ENCODE measurements at regions not wholly inside any gene's neighbourhood (a gene's known extent, or its start where the extent isn't known, plus 50 kb on each side); places are given as distances from the start of the nearest gene placed in this dataset.

- no peak for DNase-seq (ENCODE audit: low spot score in 2 of 2, unreplicated experiment in 2 of 2)
- Mint-ChIP-seq H3K27me3 (ENCODE audit: low read depth) (no peaks in the 10 kb centered on the region), H3K9me3 (no peaks in the 10 kb centered on the region), H3K27ac (no peak overlapping the region), H3K4me3 (no peak overlapping the region), H3K4me1 (no peaks in the 10 kb centered on the region), H3K36me3 (no peaks in the 10 kb centered on the region)
- TF ChIP-seq, protein P1, sequence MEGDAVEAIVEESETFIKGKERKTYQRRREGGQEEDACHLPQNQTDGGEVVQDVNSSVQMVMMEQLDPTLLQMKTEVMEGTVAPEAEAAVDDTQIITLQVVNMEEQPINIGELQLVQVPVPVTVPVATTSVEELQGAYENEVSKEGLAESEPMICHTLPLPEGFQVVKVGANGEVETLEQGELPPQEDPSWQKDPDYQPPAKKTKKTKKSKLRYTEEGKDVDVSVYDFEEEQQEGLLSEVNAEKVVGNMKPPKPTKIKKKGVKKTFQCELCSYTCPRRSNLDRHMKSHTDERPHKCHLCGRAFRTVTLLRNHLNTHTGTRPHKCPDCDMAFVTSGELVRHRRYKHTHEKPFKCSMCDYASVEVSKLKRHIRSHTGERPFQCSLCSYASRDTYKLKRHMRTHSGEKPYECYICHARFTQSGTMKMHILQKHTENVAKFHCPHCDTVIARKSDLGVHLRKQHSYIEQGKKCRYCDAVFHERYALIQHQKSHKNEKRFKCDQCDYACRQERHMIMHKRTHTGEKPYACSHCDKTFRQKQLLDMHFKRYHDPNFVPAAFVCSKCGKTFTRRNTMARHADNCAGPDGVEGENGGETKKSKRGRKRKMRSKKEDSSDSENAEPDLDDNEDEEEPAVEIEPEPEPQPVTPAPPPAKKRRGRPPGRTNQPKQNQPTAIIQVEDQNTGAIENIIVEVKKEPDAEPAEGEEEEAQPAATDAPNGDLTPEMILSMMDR (IDR thresholded peaks at IDR 0.05; ENCODE audit: unreplicated experiment), result no peak
Measured at GRCh38 chr9:23412046-23412445, 414.0 kb downstream of the ELAVL2 start.

- H3K27me3 Mint-ChIP-seq (ENCODE audit: low read depth), result no peaks in the 10 kb centered on the region
- H3K9me3 Mint-ChIP-seq, result no peaks in the 10 kb centered on the region
- H3K27ac Mint-ChIP-seq, result no peak overlapping the region
- TF ChIP-seq, protein P1 (IDR thresholded peaks at IDR 0.05; ENCODE audit: unreplicated experiment), result no peak
- DNase-seq (ENCODE audit: low spot score in 2 of 2, unreplicated experiment in 2 of 2), result no peak
- H3K4me1 Mint-ChIP-seq, result no peaks in the 10 kb centered on the region
- H3K4me3 Mint-ChIP-seq, result no peak overlapping the region
- no peaks in the 10 kb centered on the region for H3K36me3 Mint-ChIP-seq
Measured at GRCh38 chr9:23412458-23412857, 413.6 kb downstream of the ELAVL2 start.

DNA sequence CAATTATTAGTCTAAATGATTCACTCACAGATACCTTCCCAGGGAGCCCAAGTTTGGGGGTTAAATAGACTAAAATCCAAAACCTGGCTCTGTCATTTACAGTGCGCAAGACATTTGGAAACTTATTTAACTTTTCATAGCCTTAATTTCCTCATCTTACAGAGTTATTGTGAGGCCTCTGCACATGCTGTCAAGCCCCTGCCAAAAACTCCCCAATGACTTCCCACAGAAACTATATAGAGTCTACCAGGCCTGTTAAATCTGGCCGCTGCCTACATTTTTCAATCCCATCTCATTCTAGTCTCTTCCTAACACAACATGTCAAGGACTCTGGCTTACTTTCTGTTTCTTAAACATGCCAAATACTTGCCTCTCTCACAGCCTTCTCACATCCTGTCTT lies 412.5 kb downstream of the ELAVL2 start:
- TF ChIP-seq, protein P1 (IDR thresholded peaks at IDR 0.05; ENCODE audit: unreplicated experiment), result no peak
- H3K9me3 Mint-ChIP-seq, result no peaks in the 10 kb centered on the region
- H3K4me1 Mint-ChIP-seq, result no peaks in the 10 kb centered on the region
- no peak for DNase-seq (ENCODE audit: low spot score in 2 of 2, unreplicated experiment in 2 of 2)
- H3K27ac Mint-ChIP-seq, result no peak overlapping the region
- H3K27me3 Mint-ChIP-seq (ENCODE audit: low read depth), result no peaks in the 10 kb centered on the region
- H3K36me3 Mint-ChIP-seq, result no peaks in the 10 kb centered on the region
- H3K4me3 Mint-ChIP-seq, result no peak overlapping the region

GRCh38 chr9:23423999-23424398 lies 402.0 kb downstream of the ELAVL2 start:
- H3K9me3 Mint-ChIP-seq, result no peaks in the 10 kb centered on the region
- no peaks in the 10 kb centered on the region for H3K27me3 Mint-ChIP-seq (ENCODE audit: low read depth)
- TF ChIP-seq, protein P1 (IDR thresholded peaks at IDR 0.05; ENCODE audit: unreplicated experiment), result no peak
- no peak overlapping the region for H3K4me3 Mint-ChIP-seq
- no peaks in the 10 kb centered on the region for H3K36me3 Mint-ChIP-seq
- H3K4me1 Mint-ChIP-seq, result no peaks in the 10 kb centered on the region
- no peak for DNase-seq (ENCODE audit: low spot score in 2 of 2, unreplicated experiment in 2 of 2)
- H3K27ac Mint-ChIP-seq, result no peak overlapping the region

- H3K27me3 Mint-ChIP-seq (ENCODE audit: low read depth), result no peaks in the 10 kb centered on the region
- H3K27ac Mint-ChIP-seq, result no peak overlapping the region
- no peaks in the 10 kb centered on the region for H3K4me1 Mint-ChIP-seq
- TF ChIP-seq, protein P1 (IDR thresholded peaks at IDR 0.05; ENCODE audit: unreplicated experiment), result no peak
- DNase-seq (ENCODE audit: low spot score in 2 of 2, unreplicated experiment in 2 of 2), result no peak
- H3K9me3 Mint-ChIP-seq, result no peaks in the 10 kb centered on the region
- H3K4me3 Mint-ChIP-seq, result no peak overlapping the region
- H3K36me3 Mint-ChIP-seq, result no peaks in the 10 kb centered on the region
Measured at GRCh38 chr9:23426144-23426543, 399.9 kb downstream of the ELAVL2 start.

DNA sequence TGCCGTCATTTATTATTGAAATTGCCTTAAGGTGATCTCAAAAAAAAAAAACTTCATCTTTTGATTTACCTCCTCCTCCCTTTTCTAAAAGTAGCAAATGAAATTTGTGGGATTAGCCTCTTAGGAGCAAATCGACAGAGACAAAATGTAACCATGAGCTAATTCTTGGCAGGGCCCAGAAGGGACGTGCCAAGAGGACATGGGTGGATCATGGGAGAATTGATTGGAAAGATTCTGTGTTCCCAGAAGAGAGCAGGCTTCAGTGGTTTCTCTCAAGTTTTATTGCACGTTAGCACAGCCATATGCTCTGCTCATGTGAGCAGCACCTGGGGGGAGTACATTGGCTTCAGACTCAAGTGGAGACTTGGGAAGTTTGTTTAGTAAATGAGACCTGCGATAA lies 394.6 kb downstream of the ELAVL2 start:
- no peak overlapping the region for H3K4me3 Mint-ChIP-seq
- no peaks in the 10 kb centered on the region for H3K4me1 Mint-ChIP-seq
- TF ChIP-seq, protein P1 (IDR thresholded peaks at IDR 0.05; ENCODE audit: unreplicated experiment), result no peak
- no peaks in the 10 kb centered on the region for H3K36me3 Mint-ChIP-seq
- DNase-seq (ENCODE audit: low spot score in 2 of 2, unreplicated experiment in 2 of 2), result no peak
- H3K9me3 Mint-ChIP-seq, result no peaks in the 10 kb centered on the region
- no peaks in the 10 kb centered on the region for H3K27me3 Mint-ChIP-seq (ENCODE audit: low read depth)
- no peak overlapping the region for H3K27ac Mint-ChIP-seq

Measured in mesothelial cell of epicardium (in vitro differentiated cells).